ENCODE measurements at regions not wholly inside any gene's neighbourhood (a gene's known extent, or its start where the extent isn't known, plus 50 kb on each side); places are given as distances from the start of the nearest gene placed in this dataset.
A peak's percentile ranks its signal among the peaks of the same experiment; 100 is the strongest.

DNA sequence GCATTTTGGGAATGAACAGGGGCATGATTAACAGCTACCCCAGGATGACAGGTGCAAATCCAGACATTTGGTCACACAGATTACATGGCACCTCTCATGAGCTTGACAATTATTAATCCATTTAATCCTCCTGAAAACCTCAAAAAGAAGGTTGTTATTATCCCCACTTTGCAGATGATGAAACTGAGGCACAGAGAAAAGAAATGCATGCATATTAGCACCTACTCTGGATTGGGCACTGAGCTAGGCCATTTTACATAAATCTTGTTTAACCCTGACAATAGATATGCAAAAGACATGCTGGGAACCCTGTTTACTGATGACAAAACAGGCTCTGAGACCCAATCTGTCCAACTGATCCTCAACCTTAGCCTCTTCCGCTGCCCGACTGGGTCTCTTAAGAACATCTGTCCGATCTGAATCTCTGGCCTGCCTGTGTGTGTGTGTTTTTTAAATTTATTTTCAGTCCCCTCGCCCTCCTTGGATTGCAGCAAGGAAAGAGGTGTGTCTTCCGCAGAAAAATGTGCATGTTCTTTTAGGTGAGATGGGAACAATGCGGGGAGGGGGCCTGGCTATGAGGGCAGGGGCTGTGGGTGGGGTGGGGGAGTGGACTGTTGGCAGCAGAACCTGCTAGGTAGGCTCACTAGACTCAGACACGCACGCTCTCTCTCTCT, 162.5 kb downstream of the WNT7A start:
- H3K36me3 ChIP-seq: no peaks in the 10 kb centered on the region
- no peak for TF ChIP-seq POLR2A (IDR thresholded peaks at IDR 0.05)
- TF ChIP-seq, protein P1, sequence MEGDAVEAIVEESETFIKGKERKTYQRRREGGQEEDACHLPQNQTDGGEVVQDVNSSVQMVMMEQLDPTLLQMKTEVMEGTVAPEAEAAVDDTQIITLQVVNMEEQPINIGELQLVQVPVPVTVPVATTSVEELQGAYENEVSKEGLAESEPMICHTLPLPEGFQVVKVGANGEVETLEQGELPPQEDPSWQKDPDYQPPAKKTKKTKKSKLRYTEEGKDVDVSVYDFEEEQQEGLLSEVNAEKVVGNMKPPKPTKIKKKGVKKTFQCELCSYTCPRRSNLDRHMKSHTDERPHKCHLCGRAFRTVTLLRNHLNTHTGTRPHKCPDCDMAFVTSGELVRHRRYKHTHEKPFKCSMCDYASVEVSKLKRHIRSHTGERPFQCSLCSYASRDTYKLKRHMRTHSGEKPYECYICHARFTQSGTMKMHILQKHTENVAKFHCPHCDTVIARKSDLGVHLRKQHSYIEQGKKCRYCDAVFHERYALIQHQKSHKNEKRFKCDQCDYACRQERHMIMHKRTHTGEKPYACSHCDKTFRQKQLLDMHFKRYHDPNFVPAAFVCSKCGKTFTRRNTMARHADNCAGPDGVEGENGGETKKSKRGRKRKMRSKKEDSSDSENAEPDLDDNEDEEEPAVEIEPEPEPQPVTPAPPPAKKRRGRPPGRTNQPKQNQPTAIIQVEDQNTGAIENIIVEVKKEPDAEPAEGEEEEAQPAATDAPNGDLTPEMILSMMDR (IDR thresholded peaks at IDR 0.05): no peak
- H3K4me1 ChIP-seq: no peaks in the 10 kb centered on the region
- H3K27me3 ChIP-seq: no peaks in the 10 kb centered on the region
- H3K4me3 ChIP-seq: no peak overlapping the region
- no peak overlapping the region for H3K27ac ChIP-seq
- DNase-seq: peak in 2 of 3 donors; percentile 6 to 22
- no peaks in the 10 kb centered on the region for H3K9me3 ChIP-seq

DNA sequence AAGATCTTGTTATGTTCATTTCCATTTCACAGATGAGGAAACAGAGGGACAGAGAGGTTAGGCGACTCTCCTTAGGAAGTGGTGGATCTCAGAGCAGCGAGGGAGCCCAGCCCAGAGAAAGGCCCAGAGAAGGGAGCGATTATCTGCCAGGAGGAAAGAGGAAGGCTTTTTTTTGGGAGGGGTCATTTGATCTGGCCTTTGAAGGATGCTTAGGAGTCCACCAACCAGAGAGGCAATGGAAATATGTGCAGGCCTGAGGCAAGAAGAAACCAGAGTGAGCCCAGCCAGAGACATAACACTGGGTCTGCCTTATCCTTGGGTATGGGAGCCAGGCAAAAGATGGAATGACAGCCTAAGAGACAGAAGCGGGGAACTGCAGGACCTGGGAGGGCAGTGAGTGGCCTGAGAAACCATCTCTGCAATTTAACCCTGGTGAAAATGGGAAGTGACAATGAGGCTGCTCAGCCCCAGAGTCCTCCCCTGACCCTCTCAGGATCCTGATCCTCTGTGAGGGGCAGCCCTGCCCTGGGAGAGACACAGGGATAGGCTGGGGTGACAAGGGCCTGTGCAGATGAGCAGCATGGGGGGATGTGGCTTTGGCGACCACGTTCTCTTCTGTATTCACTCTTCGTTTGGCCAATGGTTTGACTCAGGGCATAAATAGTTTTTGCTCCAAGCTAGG, 163.2 kb downstream of the WNT7A start:
- no peak overlapping the region for H3K27ac ChIP-seq
- no peak overlapping the region for H3K4me3 ChIP-seq
- DNase-seq: peak in 2 of 3 donors; percentile 6
- H3K9me3 ChIP-seq: no peaks in the 10 kb centered on the region
- TF ChIP-seq, protein P1 (IDR thresholded peaks at IDR 0.05): no peak
- no peak for TF ChIP-seq POLR2A (IDR thresholded peaks at IDR 0.05)
- H3K36me3 ChIP-seq: no peaks in the 10 kb centered on the region
- H3K4me1 ChIP-seq: no peaks in the 10 kb centered on the region
- H3K27me3 ChIP-seq: no peaks in the 10 kb centered on the region

DNA sequence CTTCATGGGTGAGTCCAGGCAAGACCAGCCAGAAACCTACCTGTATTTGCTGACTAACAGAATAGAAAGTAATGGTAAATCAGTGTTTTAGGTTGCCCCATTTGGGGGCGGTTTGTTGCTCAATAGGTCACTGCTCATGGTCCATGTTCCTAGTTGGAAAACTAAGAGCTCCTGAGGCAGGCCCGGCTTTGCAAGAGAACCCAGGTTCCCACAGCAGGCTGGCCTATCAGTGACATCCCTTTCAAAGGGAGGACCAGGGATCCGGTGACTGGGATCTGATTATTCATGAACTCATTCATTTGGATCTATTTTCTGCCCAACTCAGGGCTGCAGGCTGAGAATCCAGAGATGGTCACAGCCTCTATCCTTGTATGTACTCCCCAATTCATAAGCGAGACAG, 163.9 kb downstream of the WNT7A start:
- H3K27me3 ChIP-seq: no peaks in the 10 kb centered on the region
- no peak overlapping the region for H3K27ac ChIP-seq
- peak in 2 of 3 donors; percentile 5 to 11 for DNase-seq
- TF ChIP-seq, protein P1 (IDR thresholded peaks at IDR 0.05): no peak
- TF ChIP-seq POLR2A (IDR thresholded peaks at IDR 0.05): no peak
- H3K4me3 ChIP-seq: no peak overlapping the region
- H3K36me3 ChIP-seq: no peaks in the 10 kb centered on the region
- H3K4me1 ChIP-seq: no peaks in the 10 kb centered on the region
- H3K9me3 ChIP-seq: no peaks in the 10 kb centered on the region

DNA sequence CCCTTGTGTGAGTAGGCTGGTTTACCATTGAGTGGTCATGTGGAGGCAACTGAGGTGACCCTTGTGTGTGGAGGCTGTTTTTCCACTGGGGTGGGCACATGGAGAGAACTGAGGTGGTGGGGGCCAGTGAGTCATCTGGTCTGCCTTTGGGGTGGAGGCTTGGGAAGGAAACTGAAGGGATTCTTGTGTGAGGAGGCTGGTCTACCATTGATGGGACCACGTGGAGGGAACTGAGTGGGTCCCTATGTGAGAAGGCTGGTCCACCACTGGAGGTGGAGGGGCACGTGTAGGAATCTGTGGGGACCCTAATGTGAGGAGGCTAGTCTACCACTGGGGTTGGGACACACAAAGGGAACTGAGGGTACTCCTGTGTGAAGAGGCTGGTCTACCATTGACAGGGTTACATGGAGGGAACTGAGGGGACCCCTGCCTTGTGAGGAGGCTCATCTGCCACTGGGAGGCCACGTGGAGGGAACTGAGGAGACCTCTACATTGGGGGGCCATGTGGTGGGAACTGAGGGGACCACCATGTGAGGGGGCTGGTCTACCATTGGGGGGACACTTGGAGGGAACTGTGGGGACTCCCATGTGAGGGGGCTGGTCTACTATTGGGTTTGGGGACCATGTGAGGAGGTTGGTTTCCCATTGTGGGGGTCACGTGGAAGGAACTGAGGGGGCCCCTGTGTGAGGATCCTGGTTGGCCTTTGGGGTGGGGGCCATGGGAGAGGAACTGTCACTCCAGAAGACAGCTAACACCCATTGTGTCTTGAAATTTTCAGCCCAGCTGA, 164.5 kb downstream of the WNT7A start:
- TF ChIP-seq POLR2A (IDR thresholded peaks at IDR 0.05): no peak
- TF ChIP-seq, protein P1 (IDR thresholded peaks at IDR 0.05): no peak
- Histone ChIP-seq H3K27me3 (no peaks in the 10 kb centered on the region), H3K4me3 (no peak overlapping the region), H3K36me3 (no peaks in the 10 kb centered on the region), H3K9me3 (no peaks in the 10 kb centered on the region), H3K4me1 (no peaks in the 10 kb centered on the region), H3K27ac (no peak overlapping the region)
- peak in 2 of 3 donors; percentile 21 to 32 for DNase-seq

DNA sequence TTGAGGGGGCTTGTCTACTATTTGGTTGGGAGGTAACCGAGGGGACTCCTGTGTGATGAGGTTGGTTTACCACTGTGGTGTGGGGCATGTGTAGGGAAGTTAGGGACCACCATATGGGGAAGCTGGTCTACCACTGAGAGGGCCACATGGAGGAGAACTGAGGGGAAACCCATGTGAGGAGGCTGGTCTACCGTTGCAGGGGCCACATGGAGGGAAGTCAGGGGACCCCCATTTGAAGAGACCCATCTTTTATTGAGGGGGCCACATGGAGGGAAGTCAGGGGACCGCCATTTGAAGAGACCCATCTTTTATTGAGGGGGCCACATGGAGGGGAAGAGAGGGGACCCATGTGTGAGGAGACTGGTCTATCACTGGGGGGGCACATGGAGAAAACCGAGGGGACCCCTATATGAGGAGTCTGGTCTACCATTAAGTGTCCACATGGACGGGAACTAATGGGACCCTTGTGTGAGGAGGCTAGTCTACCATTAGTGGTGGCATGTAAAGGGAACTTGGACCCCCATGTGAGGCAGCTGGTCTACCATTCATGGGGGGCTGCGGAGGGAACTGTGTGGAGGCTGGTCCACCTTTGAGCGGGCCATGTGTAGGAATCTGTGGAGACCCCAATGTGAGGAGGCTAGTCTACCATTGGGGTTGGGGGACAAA, 165.5 kb downstream of the FBLN2 start:
- TF ChIP-seq, protein P1 (IDR thresholded peaks at IDR 0.05): no peak
- no peak for TF ChIP-seq POLR2A (IDR thresholded peaks at IDR 0.05)
- peak in 2 of 3 donors; percentile 8 to 30 for DNase-seq
- Histone ChIP-seq H3K4me1 (no peaks in the 10 kb centered on the region), H3K27ac (no peak overlapping the region), H3K36me3 (no peaks in the 10 kb centered on the region), H3K27me3 (no peaks in the 10 kb centered on the region), H3K4me3 (no peak overlapping the region), H3K9me3 (no peaks in the 10 kb centered on the region)
